HFF-Myc (cell line): ENCODE measurements at regions not wholly inside any gene's neighbourhood (a gene's known extent, or its start where the extent isn't known, plus 50 kb on each side); places are given as distances from the start of the nearest gene placed in this dataset.
"Not testable (repeated sequence)": the region's sequence is repeated elsewhere in the genome, so short reads cannot be mapped to it uniquely, and the experiment has no call there.

Experiments
- DNase-seq: peaks from one replicate; pipeline ENCODE4 v3.0.0-alpha.2; 2011; ENCODE audit warnings: low read depth; ENCODE audit errors: extremely low read depth
- H3K4me3 ChIP-seq: replicated peaks from 2 replicates; pipeline ENCODE4 v1.5.1; 2011; ENCODE audit warnings: low read depth, mild to moderate bottlenecking, control low read depth, low read length
- CTCF ChIP-seq: IDR thresholded peaks from 2 replicates; pipeline ENCODE4 v1.5.1; 2012; ENCODE audit warnings: mild to moderate bottlenecking, low read depth, low read length, control low read depth; ENCODE audit errors: missing control alignments

GRCh38 chr5:77864997-77865396 is 88.9 kb upstream of the TBCA start:
- H3K4me3 ChIP-seq, result no peak overlapping the region
- no peak for DNase-seq
- TF ChIP-seq CTCF, result no peak

GRCh38 chr5:77863181-77863580 is 87.0 kb upstream of the TBCA start:
- TF ChIP-seq CTCF, result no peak
- no peak overlapping the region for H3K4me3 ChIP-seq
- DNase-seq, result no peak

- TF ChIP-seq CTCF, result no peak
- H3K4me3 ChIP-seq, result no peak overlapping the region
- DNase-seq, result no peak
These were observed 85.4 kb upstream of the TBCA start for GRCh38 chr5:77861576-77861975.

GRCh38 chr5:77859306-77859705 is 83.2 kb upstream of the TBCA start:
- no peak for TF ChIP-seq CTCF
- DNase-seq, result no peak
- no peak overlapping the region for H3K4me3 ChIP-seq

GRCh38 chr5:77858678-77859077 is 82.5 kb upstream of the TBCA start:
- not testable (repeated sequence) for DNase-seq, H3K4me3 ChIP-seq

GRCh38 chr5:77855369-77855768 is 79.2 kb upstream of the TBCA start:
- no peak overlapping the region for H3K4me3 ChIP-seq
- TF ChIP-seq CTCF, result no peak
- DNase-seq, result no peak

- TF ChIP-seq CTCF, result no peak
- no peak for DNase-seq
- no peak overlapping the region for H3K4me3 ChIP-seq
These were observed 77.3 kb upstream of the TBCA start for GRCh38 chr5:77853353-77853907.
